ENCODE measurements at regions not wholly inside any gene's neighbourhood (a gene's known extent, or its start where the extent isn't known, plus 50 kb on each side); places are given as distances from the start of the nearest gene placed in this dataset.

DNA sequence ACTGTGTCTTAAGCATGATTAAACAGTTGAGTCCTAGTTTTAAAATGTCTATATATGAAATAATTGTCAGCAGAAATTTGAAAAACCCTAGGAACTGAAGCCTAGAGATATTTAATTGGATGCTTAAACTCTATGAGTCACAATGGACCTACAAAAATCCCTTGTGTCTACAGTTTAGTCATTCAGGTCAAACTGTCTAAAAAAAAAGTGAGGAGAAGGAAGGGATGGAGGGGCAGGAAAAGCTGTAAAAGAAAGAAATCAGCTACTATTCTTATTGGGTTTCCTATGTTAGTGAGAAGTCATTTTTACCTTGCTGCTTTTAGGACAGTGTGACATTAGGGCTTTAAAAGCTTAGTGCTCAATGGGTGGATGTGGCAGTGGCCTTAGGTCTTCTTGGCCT, 406.1 kb upstream of the FZD8 start:
- H3K9me3 ChIP-seq: no peaks in the 10 kb centered on the region
- TF ChIP-seq, protein P1, sequence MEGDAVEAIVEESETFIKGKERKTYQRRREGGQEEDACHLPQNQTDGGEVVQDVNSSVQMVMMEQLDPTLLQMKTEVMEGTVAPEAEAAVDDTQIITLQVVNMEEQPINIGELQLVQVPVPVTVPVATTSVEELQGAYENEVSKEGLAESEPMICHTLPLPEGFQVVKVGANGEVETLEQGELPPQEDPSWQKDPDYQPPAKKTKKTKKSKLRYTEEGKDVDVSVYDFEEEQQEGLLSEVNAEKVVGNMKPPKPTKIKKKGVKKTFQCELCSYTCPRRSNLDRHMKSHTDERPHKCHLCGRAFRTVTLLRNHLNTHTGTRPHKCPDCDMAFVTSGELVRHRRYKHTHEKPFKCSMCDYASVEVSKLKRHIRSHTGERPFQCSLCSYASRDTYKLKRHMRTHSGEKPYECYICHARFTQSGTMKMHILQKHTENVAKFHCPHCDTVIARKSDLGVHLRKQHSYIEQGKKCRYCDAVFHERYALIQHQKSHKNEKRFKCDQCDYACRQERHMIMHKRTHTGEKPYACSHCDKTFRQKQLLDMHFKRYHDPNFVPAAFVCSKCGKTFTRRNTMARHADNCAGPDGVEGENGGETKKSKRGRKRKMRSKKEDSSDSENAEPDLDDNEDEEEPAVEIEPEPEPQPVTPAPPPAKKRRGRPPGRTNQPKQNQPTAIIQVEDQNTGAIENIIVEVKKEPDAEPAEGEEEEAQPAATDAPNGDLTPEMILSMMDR (IDR thresholded peaks at IDR 0.05): no peak
- intact Hi-C loops (cut with DNase I): no loop called here
- no peaks in the 10 kb centered on the region for H3K27me3 ChIP-seq
- H3K27ac ChIP-seq: no peak overlapping the region
- no peaks in the 10 kb centered on the region for H3K36me3 ChIP-seq
- no peak overlapping the region for H3K4me3 ChIP-seq
- no peaks in the 10 kb centered on the region for H3K4me1 ChIP-seq
- DNase-seq (ENCODE audit: low spot score in 2 of 2): no peak

DNA sequence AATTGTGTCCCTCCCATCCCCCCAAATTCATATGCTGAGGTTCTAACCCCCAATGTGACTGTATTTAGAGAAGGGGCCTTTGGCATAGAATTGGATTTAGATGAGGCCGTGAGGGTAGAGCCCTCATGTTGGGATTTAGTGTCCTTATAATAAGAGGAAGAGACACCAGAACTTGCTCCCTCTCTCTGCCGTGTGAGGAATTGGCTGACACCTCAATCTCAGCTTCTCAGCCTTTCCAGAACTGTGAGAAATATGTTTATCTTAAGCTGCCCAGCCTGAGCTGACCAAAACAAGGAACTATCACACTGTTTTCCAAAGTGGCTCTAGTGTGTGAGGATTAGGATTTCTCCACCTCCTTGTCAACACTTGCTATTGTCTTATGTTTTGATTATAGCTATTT, 400.0 kb upstream of the FZD8 start:
- no peaks in the 10 kb centered on the region for H3K4me1 ChIP-seq
- H3K9me3 ChIP-seq: no peaks in the 10 kb centered on the region
- no peak overlapping the region for H3K4me3 ChIP-seq
- H3K27ac ChIP-seq: no peak overlapping the region
- no peak for DNase-seq (ENCODE audit: low spot score in 2 of 2)
- H3K27me3 ChIP-seq: no peaks in the 10 kb centered on the region
- TF ChIP-seq, protein P1 (IDR thresholded peaks at IDR 0.05): no peak
- intact Hi-C loops (cut with DNase I): no loop called here
- H3K36me3 ChIP-seq: no peaks in the 10 kb centered on the region

DNA sequence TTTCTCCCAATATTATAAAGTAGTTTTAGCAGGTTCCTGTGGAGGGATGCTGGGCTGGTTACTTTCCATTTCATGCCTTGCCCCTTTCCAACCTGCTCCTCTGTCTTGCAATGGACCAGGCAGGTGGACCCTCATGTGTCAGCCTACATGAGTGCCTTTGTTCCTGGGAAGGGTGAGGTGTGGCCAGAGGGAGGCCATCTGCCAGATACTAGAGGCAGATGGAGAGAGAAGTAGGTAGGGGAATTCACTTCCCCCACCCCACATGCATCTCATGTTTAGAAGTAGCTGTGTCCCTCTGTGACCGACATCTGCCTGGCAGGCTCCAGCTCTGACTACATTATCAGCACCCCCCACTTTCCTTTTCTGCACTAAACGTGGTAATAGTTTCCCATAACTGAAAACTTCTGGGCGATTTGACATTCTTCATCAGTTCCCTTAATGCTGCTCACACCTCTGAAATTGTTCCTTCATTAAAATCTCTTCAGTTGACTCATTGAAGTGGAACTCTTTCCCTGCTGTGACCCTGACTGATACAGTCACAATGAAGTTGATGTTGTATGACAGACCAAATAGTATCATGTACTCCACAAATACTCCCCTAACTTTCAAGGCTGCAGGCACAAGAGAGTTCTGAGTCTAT, 396.3 kb upstream of the FZD8 start:
- TF ChIP-seq, protein P1 (IDR thresholded peaks at IDR 0.05): no peak
- Histone ChIP-seq H3K27ac (no peak overlapping the region), H3K4me3 (no peak overlapping the region), H3K9me3 (no peaks in the 10 kb centered on the region), H3K4me1 (no peaks in the 10 kb centered on the region), H3K27me3 (no peaks in the 10 kb centered on the region), H3K36me3 (no peaks in the 10 kb centered on the region)
- intact Hi-C loops (cut with DNase I): no loop called here
- DNase-seq (ENCODE audit: low spot score in 2 of 2): no peak

DNA sequence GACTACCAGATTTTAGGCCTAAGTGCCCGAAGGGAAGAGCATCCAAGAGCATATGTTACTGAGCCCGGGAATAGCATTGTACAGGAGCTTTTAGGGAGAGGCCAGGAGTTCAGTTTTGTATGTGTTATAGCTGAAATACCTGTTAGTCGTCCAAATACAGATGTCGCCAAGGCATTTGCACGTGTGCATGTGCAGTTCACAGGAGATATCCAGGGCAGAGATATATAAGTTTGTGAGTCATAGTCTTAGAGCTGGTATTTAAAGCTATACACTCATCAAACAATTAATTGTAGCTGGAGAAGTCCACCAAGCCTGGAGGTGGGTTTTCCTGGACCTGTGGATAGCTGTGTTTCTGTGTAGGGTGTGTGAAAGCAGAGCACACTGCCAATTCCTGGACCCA, 394.0 kb upstream of the FZD8 start:
- TF ChIP-seq, protein P1 (IDR thresholded peaks at IDR 0.05): no peak
- intact Hi-C loops (cut with DNase I): no loop called here
- Histone ChIP-seq H3K27me3 (no peaks in the 10 kb centered on the region), H3K4me1 (no peaks in the 10 kb centered on the region), H3K9me3 (no peaks in the 10 kb centered on the region), H3K4me3 (no peak overlapping the region), H3K36me3 (no peaks in the 10 kb centered on the region), H3K27ac (no peak overlapping the region)
- no peak for DNase-seq (ENCODE audit: low spot score in 2 of 2)

DNA sequence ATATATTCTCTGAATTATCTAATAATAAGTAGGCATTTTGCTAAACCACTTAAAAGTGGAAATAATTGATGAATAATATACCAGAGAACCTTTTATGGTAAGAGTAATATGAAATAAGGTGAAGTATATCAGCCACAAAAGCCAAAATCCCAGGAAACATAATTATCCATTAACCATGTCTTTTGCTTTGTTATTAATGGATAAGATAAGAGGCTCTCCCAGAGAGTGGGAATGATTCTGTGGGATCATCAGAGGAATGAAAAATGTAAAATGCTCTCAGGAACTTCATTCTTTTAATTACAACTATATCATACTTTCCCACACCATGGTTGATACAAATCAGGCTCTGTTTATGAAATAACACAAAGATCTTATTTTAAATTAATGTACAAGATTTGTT, 391.7 kb upstream of the FZD8 start:
- H3K9me3 ChIP-seq: no peaks in the 10 kb centered on the region
- TF ChIP-seq, protein P1 (IDR thresholded peaks at IDR 0.05): no peak
- no peak overlapping the region for H3K4me3 ChIP-seq
- no peaks in the 10 kb centered on the region for H3K27me3 ChIP-seq
- H3K4me1 ChIP-seq: no peaks in the 10 kb centered on the region
- H3K27ac ChIP-seq: no peak overlapping the region
- H3K36me3 ChIP-seq: no peaks in the 10 kb centered on the region
- intact Hi-C loops (cut with DNase I): no loop called here
- DNase-seq (ENCODE audit: low spot score in 2 of 2): no peak

DNA sequence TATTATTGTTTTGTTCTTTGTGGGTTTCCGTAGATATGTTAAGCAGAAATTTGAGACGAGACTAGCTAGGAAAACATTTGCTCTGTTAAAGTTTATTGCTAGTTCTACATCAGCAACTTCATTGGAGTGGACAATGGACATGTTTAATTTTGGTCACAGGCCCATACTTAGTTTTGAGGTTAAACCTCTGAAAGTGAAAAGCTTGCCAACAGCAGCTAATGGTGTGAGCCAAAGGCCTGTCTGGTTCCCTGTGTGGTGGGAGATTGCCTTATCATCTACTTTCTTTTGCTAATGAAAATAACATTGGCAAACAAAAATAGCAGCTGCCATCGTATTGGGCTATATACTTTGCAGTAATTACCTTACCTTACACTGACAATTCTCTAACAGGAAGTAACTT, 388.4 kb upstream of the FZD8 start:
- Histone ChIP-seq H3K27ac (no peak overlapping the region), H3K4me3 (no peak overlapping the region), H3K9me3 (no peaks in the 10 kb centered on the region), H3K36me3 (no peaks in the 10 kb centered on the region), H3K4me1 (no peaks in the 10 kb centered on the region), H3K27me3 (no peaks in the 10 kb centered on the region)
- intact Hi-C loops (cut with DNase I): no loop called here
- no peak for DNase-seq (ENCODE audit: low spot score in 2 of 2)
- TF ChIP-seq, protein P1 (IDR thresholded peaks at IDR 0.05): no peak

All from ascending aorta (tissue), 2 donors.